ENCODE measurements at regions not wholly inside any gene's neighbourhood (a gene's known extent, or its start where the extent isn't known, plus 50 kb on each side); places are given as distances from the start of the nearest gene placed in this dataset.

DNA sequence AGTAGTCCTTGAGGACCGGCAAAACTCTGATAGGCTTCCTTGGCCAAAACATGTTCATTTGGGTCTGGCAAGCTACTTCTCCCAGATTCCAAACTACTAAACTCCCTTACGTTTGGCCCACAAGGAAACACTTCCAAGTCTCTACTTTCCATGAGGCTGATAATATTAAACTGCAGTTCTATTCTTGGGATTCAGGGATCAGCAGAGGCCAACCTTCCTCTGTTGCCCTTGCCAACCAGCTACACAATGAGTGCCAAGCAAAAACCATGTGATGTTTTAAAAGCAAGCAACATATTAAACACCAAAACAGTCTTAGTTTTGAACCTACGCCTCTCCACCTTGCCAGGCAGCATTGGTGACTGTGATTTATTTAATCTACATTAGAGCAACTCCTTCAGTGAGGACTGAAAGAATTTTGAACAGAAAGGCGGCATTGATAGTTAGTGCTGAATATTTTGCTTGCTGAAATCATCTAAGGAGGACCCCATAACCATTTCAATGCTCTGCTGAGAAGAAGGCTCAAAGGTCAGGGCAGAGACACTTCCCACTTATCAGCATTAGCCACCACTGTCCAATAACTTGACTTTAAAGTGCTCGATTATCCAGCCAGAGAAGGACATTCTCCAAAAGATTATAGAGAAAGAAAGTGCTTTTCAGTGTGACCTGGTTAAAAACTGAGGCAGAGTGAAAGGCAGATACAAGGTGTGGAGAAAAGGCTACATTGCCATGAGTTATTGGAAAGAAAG is 287.1 kb downstream of the TBC1D4 start:
- WGBS = 50% methylated on average over 5 of the region's 5 CpGs
- no peak for DNase-seq (ENCODE audit: extremely low spot score)
- H3K9me3 ChIP-seq = no peaks in the 10 kb centered on the region
- no peaks in the 10 kb centered on the region for H3K36me3 ChIP-seq
- H3K27me3 ChIP-seq = no peaks in the 10 kb centered on the region
- intact Hi-C loops (cut with DNase I) = no loop called here
- TF ChIP-seq POLR2AphosphoS5 (IDR thresholded peaks at IDR 0.05) (no peak), EP300 (IDR thresholded peaks at IDR 0.05) (no peak), POLR2A (IDR thresholded peaks at IDR 0.05; ENCODE audit: low read depth) (no peak), CTCF (IDR thresholded peaks at IDR 0.05) (no peak)
- peaks cover 27 to 37% (median 30%) of the 10 kb centered on the region in 4 donors for H3K4me1 ChIP-seq
- H3K4me3 ChIP-seq = no peak overlapping the region
- H3K27ac ChIP-seq (replicated peaks in 1 of 4) = peak overlapping the region in 3 of 4 donors; percentile 14 to 46 (median 25)

DNA sequence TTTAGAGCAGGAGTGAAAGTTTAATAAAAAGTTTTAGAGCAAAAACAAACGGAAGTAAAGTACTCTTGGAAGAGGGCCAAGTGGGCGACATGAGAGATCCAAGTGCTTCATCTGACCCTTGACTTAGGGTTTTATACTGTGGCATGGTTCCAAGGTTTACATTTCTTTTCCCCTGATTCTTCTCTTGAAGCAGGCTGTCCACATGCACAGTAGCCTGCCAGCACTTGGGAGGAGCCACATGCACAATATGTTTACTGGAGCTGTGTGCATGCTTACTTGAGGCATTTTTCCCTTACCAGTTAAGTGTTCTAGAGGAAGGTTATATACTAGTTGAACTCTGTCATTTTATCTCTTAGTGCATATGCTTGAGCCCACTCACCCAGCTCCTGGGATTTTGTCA is 295.6 kb downstream of the TBC1D4 start:
- WGBS = 19% methylated on average over 2 of the region's 2 CpGs
- TF ChIP-seq POLR2AphosphoS5 (IDR thresholded peaks at IDR 0.05) = no peak
- no peak for TF ChIP-seq EP300 (IDR thresholded peaks at IDR 0.05)
- TF ChIP-seq POLR2A (IDR thresholded peaks at IDR 0.05; ENCODE audit: low read depth) = no peak
- no peak for TF ChIP-seq CTCF (IDR thresholded peaks at IDR 0.05)

DNA sequence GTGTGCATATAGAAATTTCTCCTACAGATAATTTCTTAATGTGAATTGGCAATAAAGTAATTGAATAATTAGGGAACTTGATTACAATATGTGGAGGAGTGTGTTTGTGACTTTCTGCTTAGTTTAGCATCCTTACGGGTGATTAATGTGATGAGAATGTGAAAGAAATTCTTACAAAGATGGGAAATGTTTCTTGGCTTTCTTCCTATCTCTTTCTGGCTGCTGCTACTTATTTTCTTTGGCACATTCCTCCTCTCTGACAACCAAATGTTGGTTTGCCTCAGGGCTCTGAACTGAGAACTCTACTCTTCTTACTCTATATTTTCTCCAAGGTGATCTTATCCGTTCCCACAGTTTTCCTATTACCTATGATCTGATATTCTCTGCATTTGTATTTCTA is 300.1 kb downstream of the TBC1D4 start:
- Histone ChIP-seq H3K36me3 (no peaks in the 10 kb centered on the region), H3K9me3 (peaks cover 0 to 7% (median 2%) of the 10 kb centered on the region in 4 donors), H3K4me3 (no peak overlapping the region), H3K27me3 (no peaks in the 10 kb centered on the region), H3K27ac (replicated peaks in 1 of 4) (no peak overlapping the region), H3K4me1 (no peaks in the 10 kb centered on the region)
- WGBS = 76% methylated on average over 2 of the region's 2 CpGs
- no peak for TF ChIP-seq EP300 (IDR thresholded peaks at IDR 0.05)
- no peak for TF ChIP-seq POLR2A (IDR thresholded peaks at IDR 0.05; ENCODE audit: low read depth)
- TF ChIP-seq POLR2AphosphoS5 (IDR thresholded peaks at IDR 0.05) = no peak
- TF ChIP-seq CTCF (IDR thresholded peaks at IDR 0.05) = no peak
- no peak for DNase-seq (ENCODE audit: extremely low spot score)
- intact Hi-C loops (cut with DNase I) = no loop called here

More for the DNA sequence above, 295.6 kb downstream of the TBC1D4 start:
- DNase-seq (ENCODE audit: extremely low spot score) = no peak
- Histone ChIP-seq H3K36me3 (no peaks in the 10 kb centered on the region), H3K27ac (replicated peaks in 1 of 4) (no peak overlapping the region), H3K27me3 (no peaks in the 10 kb centered on the region), H3K4me3 (no peak overlapping the region), H3K4me1 (no peaks in the 10 kb centered on the region), H3K9me3 (peaks cover 0 to 7% (median 2%) of the 10 kb centered on the region in 4 donors)
- intact Hi-C loops (cut with DNase I) = no loop called here

DNA sequence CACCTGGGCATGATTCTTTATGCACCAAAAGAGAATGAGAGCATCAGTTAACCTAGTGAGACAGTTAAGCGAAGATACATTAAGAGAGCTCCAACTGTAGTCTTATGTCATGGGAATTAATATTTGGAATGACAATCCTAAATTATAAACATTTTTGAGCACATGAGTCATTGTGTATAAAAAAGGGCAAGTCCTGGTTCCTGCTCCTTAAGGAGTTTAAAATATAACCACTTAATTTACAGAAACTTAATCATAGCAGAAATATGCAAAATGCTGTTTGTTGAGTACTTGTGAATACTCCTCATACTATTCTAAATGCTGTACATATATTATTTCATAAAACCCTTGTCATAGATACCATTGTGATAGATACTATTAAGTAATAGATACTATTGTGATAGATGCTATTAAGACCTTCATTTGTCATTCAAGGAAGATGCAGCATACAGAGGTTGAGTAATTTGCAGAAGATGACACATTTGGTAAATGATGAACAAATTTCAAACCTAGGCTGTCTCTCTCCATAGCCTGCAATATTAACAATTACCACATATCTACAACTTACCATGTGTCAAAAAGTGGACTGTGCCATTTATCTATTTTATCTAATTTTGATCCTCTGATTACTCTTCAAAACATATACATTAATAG is 301.0 kb downstream of the TBC1D4 start:
- H3K9me3 ChIP-seq = peaks cover 0 to 7% (median 2%) of the 10 kb centered on the region in 4 donors
- intact Hi-C loops (cut with DNase I) = no loop called here
- no peak for TF ChIP-seq POLR2AphosphoS5 (IDR thresholded peaks at IDR 0.05)
- TF ChIP-seq EP300 (IDR thresholded peaks at IDR 0.05) = no peak
- no peak for TF ChIP-seq POLR2A (IDR thresholded peaks at IDR 0.05; ENCODE audit: low read depth)
- no peak for TF ChIP-seq CTCF (IDR thresholded peaks at IDR 0.05)
- 96% methylated on average over 1 of the region's 1 CpG for WGBS
- no peaks in the 10 kb centered on the region for H3K36me3 ChIP-seq
- no peak overlapping the region for H3K4me3 ChIP-seq
- no peaks in the 10 kb centered on the region for H3K4me1 ChIP-seq
- H3K27me3 ChIP-seq = no peaks in the 10 kb centered on the region
- H3K27ac ChIP-seq (replicated peaks in 1 of 4) = no peak overlapping the region
- DNase-seq (ENCODE audit: extremely low spot score) = no peak
